Iris pigment epithelial cell (primary cell): ENCODE measurements at regions not wholly inside any gene's neighbourhood (a gene's known extent, or its start where the extent isn't known, plus 50 kb on each side); places are given as distances from the start of the nearest gene placed in this dataset.
A peak's percentile ranks its signal among the peaks of the same experiment; 100 is the strongest.
"Not testable (repeated sequence)": the region's sequence is repeated elsewhere in the genome, so short reads cannot be mapped to it uniquely, and the experiment has no call there.

ENCODE experiments used
- DNase-seq: peaks from one replicate; pipeline ENCODE4 v3.0.0-alpha.2; 2011; ENCODE audit warnings: low read depth

- DNase-seq, result no peak
Observed at GRCh38 chr2:163949693-163950092, 213.9 kb upstream of the FIGN start.

GRCh38 chr2:163944347-163944737, 208.5 kb upstream of the FIGN start:
- no peak for DNase-seq

- DNase-seq, result no peak
Observed at GRCh38 chr2:163943403-163944346, 207.9 kb upstream of the FIGN start.

GRCh38 chr2:163934131-163934530, 198.3 kb upstream of the FIGN start:
- DNase-seq, result peak; percentile 3

GRCh38 chr2:163919717-163920116, 183.9 kb upstream of the FIGN start:
- peak; percentile 14 for DNase-seq

GRCh38 chr2:163914486-163914885, 178.7 kb upstream of the FIGN start:
- DNase-seq, result not testable (repeated sequence)

- DNase-seq, result not testable (repeated sequence)
Observed at GRCh38 chr2:163913532-163913944, 177.7 kb upstream of the FIGN start.

GRCh38 chr2:163909411-163910080, 173.7 kb upstream of the FIGN start:
- DNase-seq, result no peak

- peak; percentile 18 for DNase-seq
Observed at GRCh38 chr2:163906410-163906809, 170.6 kb upstream of the FIGN start.

- DNase-seq, result no peak
Observed at GRCh38 chr2:163897799-163898198, 162.0 kb upstream of the FIGN start.

GRCh38 chr2:163893444-163893843, 157.6 kb upstream of the FIGN start:
- DNase-seq, result not testable (repeated sequence)

GRCh38 chr2:163888591-163888990, 152.8 kb upstream of the FIGN start:
- DNase-seq, result no peak

GRCh38 chr2:163887182-163887581, 151.4 kb upstream of the FIGN start:
- DNase-seq, result no peak

GRCh38 chr2:163884416-163884815, 148.6 kb upstream of the FIGN start:
- peak; percentile 32 for DNase-seq

- DNase-seq, result peak; percentile 28
Observed at GRCh38 chr2:163878718-163879117, 142.9 kb upstream of the FIGN start.

- peak; percentile 40 for DNase-seq
Observed at GRCh38 chr2:163877316-163877715, 141.5 kb upstream of the FIGN start.

- no peak for DNase-seq
Observed at GRCh38 chr2:163863073-163863472, 127.3 kb upstream of the FIGN start.

- DNase-seq, result peak; percentile 1
Observed at GRCh38 chr2:163859951-163860350, 124.1 kb upstream of the FIGN start.

GRCh38 chr2:163856941-163857340, 121.1 kb upstream of the FIGN start:
- peak; percentile 17 for DNase-seq

- DNase-seq, result peak; percentile 30
Observed at GRCh38 chr2:163852616-163853015, 116.8 kb upstream of the FIGN start.

- DNase-seq, result no peak
Observed at GRCh38 chr2:163849756-163850435, 114.1 kb upstream of the FIGN start.

- no peak for DNase-seq
Observed at GRCh38 chr2:163838890-163839289, 103.1 kb upstream of the FIGN start.

GRCh38 chr2:163836167-163836566, 100.4 kb upstream of the FIGN start:
- DNase-seq, result no peak
